ENCODE measurements at regions not wholly inside any gene's neighbourhood (a gene's known extent, or its start where the extent isn't known, plus 50 kb on each side); places are given as distances from the start of the nearest gene placed in this dataset.

- Mint-ChIP-seq H3K36me3 (ENCODE audit: low read depth) (no peaks in the 10 kb centered on the region), H3K27me3 (ENCODE audit: low read depth, poor library complexity) (peaks cover 21% of the 10 kb centered on the region), H3K4me1 (peaks cover 58% of the 10 kb centered on the region), H3K27ac (peak overlapping the region; percentile 94), H3K4me3 (peak overlapping the region; percentile 37), H3K9me3 (no peaks in the 10 kb centered on the region)
- TF ChIP-seq CTCF (IDR thresholded peaks at IDR 0.05), result no peak
- no peak for DNase-seq
Observed at GRCh38 chr10:113356794-113357680, 195.8 kb upstream of the HABP2 start.

GRCh38 chr10:113357681-113358300, 195.1 kb upstream of the HABP2 start:
- Mint-ChIP-seq H3K4me3 (peak overlapping the region; percentile 37), H3K9me3 (no peaks in the 10 kb centered on the region), H3K27me3 (ENCODE audit: low read depth, poor library complexity) (peaks cover 16% of the 10 kb centered on the region), H3K36me3 (ENCODE audit: low read depth) (no peaks in the 10 kb centered on the region), H3K4me1 (peaks cover 65% of the 10 kb centered on the region), H3K27ac (peak overlapping the region; percentile 97)
- DNase-seq, result peak; percentile 56
- no peak for TF ChIP-seq CTCF (IDR thresholded peaks at IDR 0.05)

GRCh38 chr10:113359655-113360054, 193.2 kb upstream of the HABP2 start:
- H3K27me3 Mint-ChIP-seq (ENCODE audit: low read depth, poor library complexity), result peaks cover 11% of the 10 kb centered on the region
- no peak overlapping the region for H3K4me3 Mint-ChIP-seq
- H3K27ac Mint-ChIP-seq, result no peak overlapping the region
- DNase-seq, result no peak
- H3K9me3 Mint-ChIP-seq, result peaks cover under 1% of the 10 kb centered on the region
- peaks cover under 1% of the 10 kb centered on the region for H3K36me3 Mint-ChIP-seq (ENCODE audit: low read depth)
- H3K4me1 Mint-ChIP-seq, result peaks cover 55% of the 10 kb centered on the region
- TF ChIP-seq CTCF (IDR thresholded peaks at IDR 0.05), result no peak

- H3K27me3 Mint-ChIP-seq (ENCODE audit: low read depth, poor library complexity), result peaks cover 3% of the 10 kb centered on the region
- H3K4me3 Mint-ChIP-seq, result no peak overlapping the region
- TF ChIP-seq CTCF (IDR thresholded peaks at IDR 0.05), result no peak
- H3K27ac Mint-ChIP-seq, result no peak overlapping the region
- peaks cover 48% of the 10 kb centered on the region for H3K4me1 Mint-ChIP-seq
- peaks cover 10% of the 10 kb centered on the region for H3K9me3 Mint-ChIP-seq
- no peak for DNase-seq
- peaks cover 5% of the 10 kb centered on the region for H3K36me3 Mint-ChIP-seq (ENCODE audit: low read depth)
Observed at GRCh38 chr10:113360870-113361269, 192.0 kb upstream of the HABP2 start.

GRCh38 chr10:113362645-113363091, 190.2 kb upstream of the HABP2 start:
- Mint-ChIP-seq H3K4me3 (no peak overlapping the region), H3K27ac (no peak overlapping the region)

More at GRCh38 chr10:113362645-113363091, 190.2 kb upstream of the HABP2 start:
- TF ChIP-seq CTCF (IDR thresholded peaks at IDR 0.05), result no peak
- Mint-ChIP-seq H3K36me3 (ENCODE audit: low read depth) (peaks cover 5% of the 10 kb centered on the region), H3K27me3 (ENCODE audit: low read depth, poor library complexity) (peaks cover 3% of the 10 kb centered on the region), H3K4me1 (peaks cover 31% of the 10 kb centered on the region), H3K9me3 (peaks cover 21% of the 10 kb centered on the region)
- no peak for DNase-seq

Measured in nephron progenitor cell (in vitro differentiated cells).